ENCODE measurements at regions not wholly inside any gene's neighbourhood (a gene's known extent, or its start where the extent isn't known, plus 50 kb on each side); places are given as distances from the start of the nearest gene placed in this dataset.

DNA sequence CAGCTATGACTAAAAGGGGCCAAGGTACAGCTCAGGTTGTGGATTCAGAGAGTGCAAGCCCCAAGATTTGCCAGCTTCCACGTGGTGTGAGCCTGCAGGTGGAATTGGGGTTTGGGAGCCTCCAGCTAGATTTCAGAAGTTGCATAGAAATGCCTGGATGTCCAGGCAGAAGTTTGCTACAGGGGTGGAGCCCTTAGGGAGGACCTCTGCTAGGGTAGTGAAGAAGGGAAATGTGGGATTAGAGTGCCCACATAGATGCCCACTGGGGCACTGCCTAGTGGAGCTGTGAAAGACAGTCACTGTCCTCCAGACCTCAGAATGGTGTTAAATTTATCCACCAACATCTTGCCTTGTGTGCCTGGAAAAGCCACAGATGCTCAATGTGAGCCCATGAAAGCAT, 255.1 kb downstream of the BMP2 start:
- Histone ChIP-seq H3K4me3 (ENCODE audit: low read depth in 2 of 2, low read length in 2 of 2) (no peak overlapping the region), H3K4me1 (ENCODE audit: control insufficient read depth, insufficient read depth, low read length) (no peaks in the 10 kb centered on the region), H3K27ac (ENCODE audit: low read length) (no peak overlapping the region), H3K36me3 (ENCODE audit: control insufficient read depth, insufficient read depth, low read length) (no peaks in the 10 kb centered on the region; the same call in 1 of the 2 replicates), H3K27me3 (ENCODE audit: control insufficient read depth, insufficient read depth, low read length) (no peaks in the 10 kb centered on the region), H3K9me3 (ENCODE audit: control insufficient read depth, insufficient read depth, low read depth, low read length) (no peaks in the 10 kb centered on the region)
- CTCF ChIA-PET: no interaction called here
- no TSS peak for BruUV-seq (replicated peaks)
- intact Hi-C loops (cut with micrococcal nuclease; ENCODE audit: unreplicated experiment) (no loop called here), in situ Hi-C loops (cut with HindIII; ENCODE audit: low pct_unique_long_range_greater_than_20kb, low sequenced_read_pairs) (no loop called here)
- TF ChIP-seq, protein P1, sequence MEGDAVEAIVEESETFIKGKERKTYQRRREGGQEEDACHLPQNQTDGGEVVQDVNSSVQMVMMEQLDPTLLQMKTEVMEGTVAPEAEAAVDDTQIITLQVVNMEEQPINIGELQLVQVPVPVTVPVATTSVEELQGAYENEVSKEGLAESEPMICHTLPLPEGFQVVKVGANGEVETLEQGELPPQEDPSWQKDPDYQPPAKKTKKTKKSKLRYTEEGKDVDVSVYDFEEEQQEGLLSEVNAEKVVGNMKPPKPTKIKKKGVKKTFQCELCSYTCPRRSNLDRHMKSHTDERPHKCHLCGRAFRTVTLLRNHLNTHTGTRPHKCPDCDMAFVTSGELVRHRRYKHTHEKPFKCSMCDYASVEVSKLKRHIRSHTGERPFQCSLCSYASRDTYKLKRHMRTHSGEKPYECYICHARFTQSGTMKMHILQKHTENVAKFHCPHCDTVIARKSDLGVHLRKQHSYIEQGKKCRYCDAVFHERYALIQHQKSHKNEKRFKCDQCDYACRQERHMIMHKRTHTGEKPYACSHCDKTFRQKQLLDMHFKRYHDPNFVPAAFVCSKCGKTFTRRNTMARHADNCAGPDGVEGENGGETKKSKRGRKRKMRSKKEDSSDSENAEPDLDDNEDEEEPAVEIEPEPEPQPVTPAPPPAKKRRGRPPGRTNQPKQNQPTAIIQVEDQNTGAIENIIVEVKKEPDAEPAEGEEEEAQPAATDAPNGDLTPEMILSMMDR (IDR thresholded peaks at IDR 0.05): no peak
- no peak for TF ChIP-seq POLR2AphosphoS5 (IDR thresholded peaks at IDR 0.05; ENCODE audit: low read depth, low read length)
- TF ChIP-seq TCF7L2 (IDR thresholded peaks at IDR 0.05; ENCODE audit: low read depth, low read length): no peak
- no peak for TF ChIP-seq SIN3A (IDR thresholded peaks at IDR 0.05; ENCODE audit: borderline replicate concordance, insufficient read depth, low read depth, low read length)
- TF ChIP-seq, protein P2, sequence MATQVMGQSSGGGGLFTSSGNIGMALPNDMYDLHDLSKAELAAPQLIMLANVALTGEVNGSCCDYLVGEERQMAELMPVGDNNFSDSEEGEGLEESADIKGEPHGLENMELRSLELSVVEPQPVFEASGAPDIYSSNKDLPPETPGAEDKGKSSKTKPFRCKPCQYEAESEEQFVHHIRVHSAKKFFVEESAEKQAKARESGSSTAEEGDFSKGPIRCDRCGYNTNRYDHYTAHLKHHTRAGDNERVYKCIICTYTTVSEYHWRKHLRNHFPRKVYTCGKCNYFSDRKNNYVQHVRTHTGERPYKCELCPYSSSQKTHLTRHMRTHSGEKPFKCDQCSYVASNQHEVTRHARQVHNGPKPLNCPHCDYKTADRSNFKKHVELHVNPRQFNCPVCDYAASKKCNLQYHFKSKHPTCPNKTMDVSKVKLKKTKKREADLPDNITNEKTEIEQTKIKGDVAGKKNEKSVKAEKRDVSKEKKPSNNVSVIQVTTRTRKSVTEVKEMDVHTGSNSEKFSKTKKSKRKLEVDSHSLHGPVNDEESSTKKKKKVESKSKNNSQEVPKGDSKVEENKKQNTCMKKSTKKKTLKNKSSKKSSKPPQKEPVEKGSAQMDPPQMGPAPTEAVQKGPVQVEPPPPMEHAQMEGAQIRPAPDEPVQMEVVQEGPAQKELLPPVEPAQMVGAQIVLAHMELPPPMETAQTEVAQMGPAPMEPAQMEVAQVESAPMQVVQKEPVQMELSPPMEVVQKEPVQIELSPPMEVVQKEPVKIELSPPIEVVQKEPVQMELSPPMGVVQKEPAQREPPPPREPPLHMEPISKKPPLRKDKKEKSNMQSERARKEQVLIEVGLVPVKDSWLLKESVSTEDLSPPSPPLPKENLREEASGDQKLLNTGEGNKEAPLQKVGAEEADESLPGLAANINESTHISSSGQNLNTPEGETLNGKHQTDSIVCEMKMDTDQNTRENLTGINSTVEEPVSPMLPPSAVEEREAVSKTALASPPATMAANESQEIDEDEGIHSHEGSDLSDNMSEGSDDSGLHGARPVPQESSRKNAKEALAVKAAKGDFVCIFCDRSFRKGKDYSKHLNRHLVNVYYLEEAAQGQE (IDR thresholded peaks at IDR 0.05; ENCODE audit: insufficient read depth in 1 of 2, low read depth in 2 of 2, low read length in 1 of 2): no peak
- no peak for DNase-seq (ENCODE audit: low read depth, low spot score)
- ATAC-seq: no peak
- POLR2A ChIA-PET: no interaction called here

DNA sequence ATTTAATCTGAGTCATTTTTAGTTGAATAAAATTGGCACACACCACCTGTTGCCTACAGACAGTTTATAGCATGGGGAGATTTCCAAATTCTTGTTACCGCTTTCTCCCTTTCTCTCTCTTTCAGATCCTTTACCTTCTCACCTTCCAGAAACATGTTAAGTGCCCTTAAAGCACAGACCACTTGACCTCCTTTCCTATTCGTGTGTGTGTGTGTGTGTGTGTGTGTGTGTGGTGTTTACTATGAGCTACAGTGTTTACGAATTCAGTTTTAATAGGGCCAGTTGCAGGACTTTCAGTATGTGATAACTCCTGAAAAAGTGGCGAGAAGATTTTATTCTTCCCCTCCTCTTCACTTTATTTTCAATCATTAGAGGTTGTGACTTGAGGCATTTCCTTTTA, 258.1 kb downstream of the BMP2 start:
- Histone ChIP-seq H3K9me3 (ENCODE audit: control insufficient read depth, insufficient read depth, low read depth, low read length) (no peaks in the 10 kb centered on the region), H3K27me3 (ENCODE audit: control insufficient read depth, insufficient read depth, low read length) (no peaks in the 10 kb centered on the region), H3K4me3 (ENCODE audit: low read depth in 2 of 2, low read length in 2 of 2) (no peak overlapping the region), H3K4me1 (ENCODE audit: control insufficient read depth, insufficient read depth, low read length) (no peaks in the 10 kb centered on the region), H3K27ac (ENCODE audit: low read length) (no peak overlapping the region), H3K36me3 (ENCODE audit: control insufficient read depth, insufficient read depth, low read length) (no peaks in the 10 kb centered on the region)
- intact Hi-C loops (cut with micrococcal nuclease; ENCODE audit: unreplicated experiment): no loop called here
- no peak for ATAC-seq
- TF ChIP-seq SIN3A (IDR thresholded peaks at IDR 0.05; ENCODE audit: borderline replicate concordance, insufficient read depth, low read depth, low read length) (no peak), TCF7L2 (IDR thresholded peaks at IDR 0.05; ENCODE audit: low read depth, low read length) (no peak)
- in situ Hi-C loops (cut with HindIII; ENCODE audit: low pct_unique_long_range_greater_than_20kb, low sequenced_read_pairs): no loop called here
- no TSS peak for BruUV-seq (replicated peaks)
- ChIA-PET CTCF (no interaction called here), POLR2A (no interaction called here)
- no peak for DNase-seq (ENCODE audit: low read depth, low spot score)

DNA sequence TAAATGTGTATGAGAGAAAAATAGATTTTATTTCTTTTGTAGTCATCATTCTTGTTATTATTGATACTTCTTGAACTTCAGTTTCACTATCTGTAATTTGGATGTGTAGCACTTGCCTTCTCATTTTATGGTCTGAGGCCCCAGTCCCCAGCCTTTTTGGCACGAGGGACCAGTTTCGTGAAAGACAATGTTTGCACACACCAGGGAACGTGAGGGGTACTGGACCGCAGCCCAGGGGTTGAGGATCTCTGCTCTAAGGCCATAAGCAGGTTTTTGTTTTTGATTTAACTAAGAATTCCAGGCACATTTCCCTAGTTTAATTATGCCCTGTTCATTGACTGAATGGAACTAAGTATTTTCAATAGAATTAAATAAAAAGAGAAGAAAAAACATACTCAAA, 261.5 kb downstream of the BMP2 start:
- no peaks in the 10 kb centered on the region for H3K36me3 ChIP-seq (ENCODE audit: control insufficient read depth, insufficient read depth, low read length)
- TF ChIP-seq, protein P2 (IDR thresholded peaks at IDR 0.05; ENCODE audit: insufficient read depth in 1 of 2, low read depth in 2 of 2, low read length in 1 of 2): no peak
- TF ChIP-seq, protein P1 (IDR thresholded peaks at IDR 0.05): no peak
- no peak for TF ChIP-seq TCF7L2 (IDR thresholded peaks at IDR 0.05; ENCODE audit: low read depth, low read length)
- TF ChIP-seq POLR2AphosphoS5 (IDR thresholded peaks at IDR 0.05; ENCODE audit: low read depth, low read length): no peak
- no peak for TF ChIP-seq SIN3A (IDR thresholded peaks at IDR 0.05; ENCODE audit: borderline replicate concordance, insufficient read depth, low read depth, low read length)
- no TSS peak for BruUV-seq (replicated peaks)
- in situ Hi-C loops (cut with HindIII; ENCODE audit: low pct_unique_long_range_greater_than_20kb, low sequenced_read_pairs): no loop called here
- ChIA-PET CTCF (no interaction called here), POLR2A (no interaction called here)
- no peaks in the 10 kb centered on the region for H3K4me1 ChIP-seq (ENCODE audit: control insufficient read depth, insufficient read depth, low read length)
- intact Hi-C loops (cut with micrococcal nuclease; ENCODE audit: unreplicated experiment): no loop called here
- no peaks in the 10 kb centered on the region for H3K27me3 ChIP-seq (ENCODE audit: control insufficient read depth, insufficient read depth, low read length)
- H3K4me3 ChIP-seq (ENCODE audit: low read depth in 2 of 2, low read length in 2 of 2): no peak overlapping the region
- DNase-seq (ENCODE audit: low read depth, low spot score): no peak
- no peak overlapping the region for H3K27ac ChIP-seq (ENCODE audit: low read length)
- ATAC-seq: no peak
- H3K9me3 ChIP-seq (ENCODE audit: control insufficient read depth, insufficient read depth, low read depth, low read length): no peaks in the 10 kb centered on the region

All from Panc1 (cell line).